ENCODE measurements at regions not wholly inside any gene's neighbourhood (a gene's known extent, or its start where the extent isn't known, plus 50 kb on each side); places are given as distances from the start of the nearest gene placed in this dataset.

DNA sequence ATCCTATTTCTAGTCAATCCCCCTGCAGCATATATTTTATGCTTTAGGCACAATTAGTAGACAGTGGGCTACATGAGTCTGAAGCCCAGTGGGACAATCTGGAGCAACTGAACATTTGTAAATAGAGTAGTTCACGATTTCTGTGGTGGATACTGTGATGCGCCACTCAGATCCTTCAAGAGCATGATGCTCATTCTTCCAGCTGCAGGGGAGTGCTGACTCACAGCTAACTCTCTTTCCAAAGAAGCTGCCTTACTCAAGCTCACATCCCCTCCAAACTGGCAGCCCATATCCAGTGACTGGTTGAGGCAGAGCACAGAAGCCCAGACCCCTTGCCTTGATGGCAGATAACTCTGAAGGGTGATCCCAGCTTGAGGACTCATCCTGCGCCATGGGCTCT lies 224.2 kb upstream of the EEA1 start:
- ATAC-seq: no peak
- TF ChIP-seq ZNF331 (CRISPR knock-in tag; IDR thresholded peaks at IDR 0.05; ENCODE audit: low read depth): no peak
- TF ChIP-seq CREB1 (CRISPR knock-in tag; IDR thresholded peaks at IDR 0.05; ENCODE audit: low read depth): no peak
- TF ChIP-seq, protein P1, sequence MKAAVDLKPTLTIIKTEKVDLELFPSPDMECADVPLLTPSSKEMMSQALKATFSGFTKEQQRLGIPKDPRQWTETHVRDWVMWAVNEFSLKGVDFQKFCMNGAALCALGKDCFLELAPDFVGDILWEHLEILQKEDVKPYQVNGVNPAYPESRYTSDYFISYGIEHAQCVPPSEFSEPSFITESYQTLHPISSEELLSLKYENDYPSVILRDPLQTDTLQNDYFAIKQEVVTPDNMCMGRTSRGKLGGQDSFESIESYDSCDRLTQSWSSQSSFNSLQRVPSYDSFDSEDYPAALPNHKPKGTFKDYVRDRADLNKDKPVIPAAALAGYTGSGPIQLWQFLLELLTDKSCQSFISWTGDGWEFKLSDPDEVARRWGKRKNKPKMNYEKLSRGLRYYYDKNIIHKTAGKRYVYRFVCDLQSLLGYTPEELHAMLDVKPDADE (IDR thresholded peaks at IDR 0.05): no peak
- TF ChIP-seq POLR2AphosphoS5 (IDR thresholded peaks at IDR 0.05; ENCODE audit: low read depth): no peak
- no peak for TF ChIP-seq EZH2 (IDR thresholded peaks at IDR 0.05; ENCODE audit: low read depth, unreplicated experiment)
- TF ChIP-seq STAT1 (IDR thresholded peaks at IDR 0.05; ENCODE audit: unreplicated experiment): no peak
- TF ChIP-seq EZH2phosphoT487 (IDR thresholded peaks at IDR 0.05; ENCODE audit: unreplicated experiment): no peak
- TF ChIP-seq, protein P2, sequence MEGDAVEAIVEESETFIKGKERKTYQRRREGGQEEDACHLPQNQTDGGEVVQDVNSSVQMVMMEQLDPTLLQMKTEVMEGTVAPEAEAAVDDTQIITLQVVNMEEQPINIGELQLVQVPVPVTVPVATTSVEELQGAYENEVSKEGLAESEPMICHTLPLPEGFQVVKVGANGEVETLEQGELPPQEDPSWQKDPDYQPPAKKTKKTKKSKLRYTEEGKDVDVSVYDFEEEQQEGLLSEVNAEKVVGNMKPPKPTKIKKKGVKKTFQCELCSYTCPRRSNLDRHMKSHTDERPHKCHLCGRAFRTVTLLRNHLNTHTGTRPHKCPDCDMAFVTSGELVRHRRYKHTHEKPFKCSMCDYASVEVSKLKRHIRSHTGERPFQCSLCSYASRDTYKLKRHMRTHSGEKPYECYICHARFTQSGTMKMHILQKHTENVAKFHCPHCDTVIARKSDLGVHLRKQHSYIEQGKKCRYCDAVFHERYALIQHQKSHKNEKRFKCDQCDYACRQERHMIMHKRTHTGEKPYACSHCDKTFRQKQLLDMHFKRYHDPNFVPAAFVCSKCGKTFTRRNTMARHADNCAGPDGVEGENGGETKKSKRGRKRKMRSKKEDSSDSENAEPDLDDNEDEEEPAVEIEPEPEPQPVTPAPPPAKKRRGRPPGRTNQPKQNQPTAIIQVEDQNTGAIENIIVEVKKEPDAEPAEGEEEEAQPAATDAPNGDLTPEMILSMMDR (conservative IDR thresholded peaks at IDR 0.05; ENCODE audit: low read depth in 2 of 2): no peak
- no peak for TF ChIP-seq JUNB (IDR thresholded peaks at IDR 0.05; ENCODE audit: unreplicated experiment)
- TF ChIP-seq, protein P3, sequence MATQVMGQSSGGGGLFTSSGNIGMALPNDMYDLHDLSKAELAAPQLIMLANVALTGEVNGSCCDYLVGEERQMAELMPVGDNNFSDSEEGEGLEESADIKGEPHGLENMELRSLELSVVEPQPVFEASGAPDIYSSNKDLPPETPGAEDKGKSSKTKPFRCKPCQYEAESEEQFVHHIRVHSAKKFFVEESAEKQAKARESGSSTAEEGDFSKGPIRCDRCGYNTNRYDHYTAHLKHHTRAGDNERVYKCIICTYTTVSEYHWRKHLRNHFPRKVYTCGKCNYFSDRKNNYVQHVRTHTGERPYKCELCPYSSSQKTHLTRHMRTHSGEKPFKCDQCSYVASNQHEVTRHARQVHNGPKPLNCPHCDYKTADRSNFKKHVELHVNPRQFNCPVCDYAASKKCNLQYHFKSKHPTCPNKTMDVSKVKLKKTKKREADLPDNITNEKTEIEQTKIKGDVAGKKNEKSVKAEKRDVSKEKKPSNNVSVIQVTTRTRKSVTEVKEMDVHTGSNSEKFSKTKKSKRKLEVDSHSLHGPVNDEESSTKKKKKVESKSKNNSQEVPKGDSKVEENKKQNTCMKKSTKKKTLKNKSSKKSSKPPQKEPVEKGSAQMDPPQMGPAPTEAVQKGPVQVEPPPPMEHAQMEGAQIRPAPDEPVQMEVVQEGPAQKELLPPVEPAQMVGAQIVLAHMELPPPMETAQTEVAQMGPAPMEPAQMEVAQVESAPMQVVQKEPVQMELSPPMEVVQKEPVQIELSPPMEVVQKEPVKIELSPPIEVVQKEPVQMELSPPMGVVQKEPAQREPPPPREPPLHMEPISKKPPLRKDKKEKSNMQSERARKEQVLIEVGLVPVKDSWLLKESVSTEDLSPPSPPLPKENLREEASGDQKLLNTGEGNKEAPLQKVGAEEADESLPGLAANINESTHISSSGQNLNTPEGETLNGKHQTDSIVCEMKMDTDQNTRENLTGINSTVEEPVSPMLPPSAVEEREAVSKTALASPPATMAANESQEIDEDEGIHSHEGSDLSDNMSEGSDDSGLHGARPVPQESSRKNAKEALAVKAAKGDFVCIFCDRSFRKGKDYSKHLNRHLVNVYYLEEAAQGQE (IDR thresholded peaks at IDR 0.05; ENCODE audit: unreplicated experiment): no peak
- TF ChIP-seq ZNF114 (CRISPR knock-in tag; IDR thresholded peaks at IDR 0.05): no peak
- TF ChIP-seq, protein P4, sequence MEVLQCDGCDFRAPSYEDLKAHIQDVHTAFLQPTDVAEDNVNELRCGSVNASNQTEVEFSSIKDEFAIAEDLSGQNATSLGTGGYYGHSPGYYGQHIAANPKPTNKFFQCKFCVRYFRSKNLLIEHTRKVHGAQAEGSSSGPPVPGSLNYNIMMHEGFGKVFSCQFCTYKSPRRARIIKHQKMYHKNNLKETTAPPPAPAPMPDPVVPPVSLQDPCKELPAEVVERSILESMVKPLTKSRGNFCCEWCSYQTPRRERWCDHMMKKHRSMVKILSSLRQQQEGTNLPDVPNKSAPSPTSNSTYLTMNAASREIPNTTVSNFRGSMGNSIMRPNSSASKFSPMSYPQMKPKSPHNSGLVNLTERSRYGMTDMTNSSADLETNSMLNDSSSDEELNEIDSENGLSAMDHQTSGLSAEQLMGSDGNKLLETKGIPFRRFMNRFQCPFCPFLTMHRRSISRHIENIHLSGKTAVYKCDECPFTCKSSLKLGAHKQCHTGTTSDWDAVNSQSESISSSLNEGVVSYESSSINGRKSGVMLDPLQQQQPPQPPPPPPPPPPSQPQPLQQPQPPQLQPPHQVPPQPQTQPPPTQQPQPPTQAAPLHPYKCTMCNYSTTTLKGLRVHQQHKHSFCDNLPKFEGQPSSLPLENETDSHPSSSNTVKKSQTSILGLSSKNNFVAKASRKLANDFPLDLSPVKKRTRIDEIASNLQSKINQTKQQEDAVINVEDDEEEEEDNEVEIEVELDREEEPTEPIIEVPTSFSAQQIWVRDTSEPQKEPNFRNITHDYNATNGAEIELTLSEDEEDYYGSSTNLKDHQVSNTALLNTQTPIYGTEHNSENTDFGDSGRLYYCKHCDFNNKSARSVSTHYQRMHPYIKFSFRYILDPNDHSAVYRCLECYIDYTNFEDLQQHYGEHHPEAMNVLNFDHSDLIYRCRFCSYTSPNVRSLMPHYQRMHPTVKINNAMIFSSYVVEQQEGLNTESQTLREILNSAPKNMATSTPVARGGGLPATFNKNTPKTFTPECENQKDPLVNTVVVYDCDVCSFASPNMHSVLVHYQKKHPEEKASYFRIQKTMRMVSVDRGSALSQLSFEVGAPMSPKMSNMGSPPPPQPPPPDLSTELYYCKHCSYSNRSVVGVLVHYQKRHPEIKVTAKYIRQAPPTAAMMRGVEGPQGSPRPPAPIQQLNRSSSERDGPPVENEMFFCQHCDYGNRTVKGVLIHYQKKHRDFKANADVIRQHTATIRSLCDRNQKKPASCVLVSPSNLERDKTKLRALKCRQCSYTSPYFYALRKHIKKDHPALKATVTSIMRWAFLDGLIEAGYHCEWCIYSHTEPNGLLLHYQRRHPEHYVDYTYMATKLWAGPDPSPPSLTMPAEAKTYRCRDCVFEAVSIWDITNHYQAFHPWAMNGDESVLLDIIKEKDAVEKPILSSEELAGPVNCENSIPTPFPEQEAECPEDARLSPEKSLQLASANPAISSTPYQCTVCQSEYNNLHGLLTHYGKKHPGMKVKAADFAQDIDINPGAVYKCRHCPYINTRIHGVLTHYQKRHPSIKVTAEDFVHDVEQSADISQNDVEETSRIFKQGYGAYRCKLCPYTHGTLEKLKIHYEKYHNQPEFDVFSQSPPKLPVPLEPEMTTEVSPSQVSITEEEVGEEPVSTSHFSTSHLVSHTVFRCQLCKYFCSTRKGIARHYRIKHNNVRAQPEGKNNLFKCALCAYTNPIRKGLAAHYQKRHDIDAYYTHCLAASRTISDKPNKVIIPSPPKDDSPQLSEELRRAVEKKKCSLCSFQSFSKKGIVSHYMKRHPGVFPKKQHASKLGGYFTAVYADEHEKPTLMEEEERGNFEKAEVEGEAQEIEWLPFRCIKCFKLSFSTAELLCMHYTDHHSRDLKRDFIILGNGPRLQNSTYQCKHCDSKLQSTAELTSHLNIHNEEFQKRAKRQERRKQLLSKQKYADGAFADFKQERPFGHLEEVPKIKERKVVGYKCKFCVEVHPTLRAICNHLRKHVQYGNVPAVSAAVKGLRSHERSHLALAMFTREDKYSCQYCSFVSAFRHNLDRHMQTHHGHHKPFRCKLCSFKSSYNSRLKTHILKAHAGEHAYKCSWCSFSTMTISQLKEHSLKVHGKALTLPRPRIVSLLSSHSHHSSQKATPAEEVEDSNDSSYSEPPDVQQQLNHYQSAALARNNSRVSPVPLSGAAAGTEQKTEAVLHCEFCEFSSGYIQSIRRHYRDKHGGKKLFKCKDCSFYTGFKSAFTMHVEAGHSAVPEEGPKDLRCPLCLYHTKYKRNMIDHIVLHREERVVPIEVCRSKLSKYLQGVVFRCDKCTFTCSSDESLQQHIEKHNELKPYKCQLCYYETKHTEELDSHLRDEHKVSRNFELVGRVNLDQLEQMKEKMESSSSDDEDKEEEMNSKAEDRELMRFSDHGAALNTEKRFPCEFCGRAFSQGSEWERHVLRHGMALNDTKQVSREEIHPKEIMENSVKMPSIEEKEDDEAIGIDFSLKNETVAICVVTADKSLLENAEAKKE (CRISPR knock-in tag; IDR thresholded peaks at IDR 0.05): no peak
- no peak for TF ChIP-seq NANOG (IDR thresholded peaks at IDR 0.05; ENCODE audit: borderline replicate concordance)
- no peaks in the 10 kb centered on the region for H3K4me1 Mint-ChIP-seq

More for the DNA sequence above, 224.2 kb upstream of the EEA1 start:
- H3K79me2 ChIP-seq (replicated peaks; ENCODE audit: insufficient read depth): no peaks in the 10 kb centered on the region
- no peaks in the 10 kb centered on the region for H3K36me3 ChIP-seq (ENCODE audit: insufficient read depth)
- Mint-ChIP-seq H3K36me3 (ENCODE audit: low read depth) (peaks cover 4% of the 10 kb centered on the region; the same call in 2 of the 3 replicates), H3K9me3 (peaks cover 13% of the 10 kb centered on the region), H3K27ac (no peak overlapping the region), H3K4me3 (no peak overlapping the region), H3K27me3 (ENCODE audit: insufficient read depth, low read depth, poor library complexity) (peaks cover 5% of the 10 kb centered on the region)
- no peak overlapping the region for H3K4me3 ChIP-seq
- no peaks in the 10 kb centered on the region for H4K20me1 ChIP-seq (replicated peaks; ENCODE audit: insufficient read depth)
- no peak for DNase-seq (ENCODE audit: low spot score)
- no peaks in the 10 kb centered on the region for H3K27me3 ChIP-seq (ENCODE audit: insufficient read depth)
- no peaks in the 10 kb centered on the region for H3K4me1 ChIP-seq (ENCODE audit: insufficient read depth)
- H3F3A ChIP-seq (replicated peaks; ENCODE audit: low read depth): no peaks in the 10 kb centered on the region
- H3K9me2 ChIP-seq (ENCODE audit: insufficient read depth): 0 out of 2 replicates have a peak, but pooled peaks cover 3% of the 10 kb centered on the region
- no peak overlapping the region for H3K4me2 ChIP-seq
- no peak overlapping the region for H3K27ac ChIP-seq (ENCODE audit: low read depth)
- H2AFZ ChIP-seq: no peak overlapping the region
